ENCODE measurements at regions not wholly inside any gene's neighbourhood (a gene's known extent, or its start where the extent isn't known, plus 50 kb on each side); places are given as distances from the start of the nearest gene placed in this dataset.
"Not testable (repeated sequence)": the region's sequence is repeated elsewhere in the genome, so short reads cannot be mapped to it uniquely, and the experiment has no call there.

GRCh38 chr2:163122257-163122656 lies 283.7 kb upstream of the KCNH7 start:
- H3K4me3 ChIP-seq (ENCODE audit: control insufficient read depth, low read depth, low read length) = no peak overlapping the region
- DNase-seq (ENCODE audit: low read depth) = no peak
- TF ChIP-seq CTCF (conservative IDR thresholded peaks at IDR 0.05; ENCODE audit: control insufficient read depth, insufficient read depth, low read depth, low read length) = no peak

GRCh38 chr2:163121483-163121882 lies 282.9 kb upstream of the KCNH7 start:
- no peak overlapping the region for H3K4me3 ChIP-seq (ENCODE audit: control insufficient read depth, low read depth, low read length)
- DNase-seq (ENCODE audit: low read depth) = no peak

GRCh38 chr2:163119966-163120365 lies 281.4 kb upstream of the KCNH7 start:
- no peak for DNase-seq (ENCODE audit: low read depth)
- no peak for TF ChIP-seq CTCF (conservative IDR thresholded peaks at IDR 0.05; ENCODE audit: control insufficient read depth, insufficient read depth, low read depth, low read length)
- no peak overlapping the region for H3K4me3 ChIP-seq (ENCODE audit: control insufficient read depth, low read depth, low read length)

More at GRCh38 chr2:163121483-163121882, 282.9 kb upstream of the KCNH7 start:
- TF ChIP-seq CTCF (conservative IDR thresholded peaks at IDR 0.05; ENCODE audit: control insufficient read depth, insufficient read depth, low read depth, low read length) = no peak

- no peak for TF ChIP-seq CTCF (conservative IDR thresholded peaks at IDR 0.05; ENCODE audit: control insufficient read depth, insufficient read depth, low read depth, low read length)
- no peak for DNase-seq (ENCODE audit: low read depth)
- no peak overlapping the region for H3K4me3 ChIP-seq (ENCODE audit: control insufficient read depth, low read depth, low read length)
Observed at GRCh38 chr2:163086940-163087339, 248.4 kb upstream of the KCNH7 start.

GRCh38 chr2:163085366-163086024 lies 246.9 kb upstream of the KCNH7 start:
- DNase-seq (ENCODE audit: low read depth); H3K4me3 ChIP-seq (ENCODE audit: control insufficient read depth, low read depth, low read length): not testable (repeated sequence)

- no peak for DNase-seq (ENCODE audit: low read depth)
- TF ChIP-seq CTCF (conservative IDR thresholded peaks at IDR 0.05; ENCODE audit: control insufficient read depth, insufficient read depth, low read depth, low read length) = no peak
- H3K4me3 ChIP-seq (ENCODE audit: control insufficient read depth, low read depth, low read length) = no peak overlapping the region
Observed at GRCh38 chr2:163081754-163082153, 243.2 kb upstream of the KCNH7 start.

GRCh38 chr2:163077241-163077640 lies 238.7 kb upstream of the KCNH7 start:
- H3K4me3 ChIP-seq (ENCODE audit: control insufficient read depth, low read depth, low read length) = no peak overlapping the region
- no peak for DNase-seq (ENCODE audit: low read depth)
- no peak for TF ChIP-seq CTCF (conservative IDR thresholded peaks at IDR 0.05; ENCODE audit: control insufficient read depth, insufficient read depth, low read depth, low read length)

Measured in fibroblast of mammary gland (primary cell).